ENCODE measurements at regions not wholly inside any gene's neighbourhood (a gene's known extent, or its start where the extent isn't known, plus 50 kb on each side); places are given as distances from the start of the nearest gene placed in this dataset.
A peak's percentile ranks its signal among the peaks of the same experiment; 100 is the strongest.

DNA sequence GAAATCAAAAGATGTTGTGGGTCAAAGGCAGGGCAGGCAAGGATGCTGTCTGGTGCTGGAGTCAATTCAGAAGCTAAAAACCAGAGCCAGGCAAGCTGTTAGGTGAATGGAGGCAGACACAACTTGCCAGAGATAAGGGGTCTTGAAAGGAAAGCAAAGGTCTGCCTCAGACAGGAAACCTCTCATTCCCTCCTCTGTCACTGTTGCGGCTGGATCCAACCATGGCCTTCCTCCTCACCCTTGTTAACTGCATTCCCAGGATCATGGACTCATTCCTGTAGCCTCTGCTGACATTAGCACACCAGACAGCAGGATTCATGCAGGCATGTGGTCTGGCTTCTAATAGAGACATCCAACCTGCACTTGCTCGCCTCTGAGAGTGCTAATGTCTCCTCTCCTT lies 186.7 kb upstream of the HS3ST3A1 start:
- TF ChIP-seq, protein P1, sequence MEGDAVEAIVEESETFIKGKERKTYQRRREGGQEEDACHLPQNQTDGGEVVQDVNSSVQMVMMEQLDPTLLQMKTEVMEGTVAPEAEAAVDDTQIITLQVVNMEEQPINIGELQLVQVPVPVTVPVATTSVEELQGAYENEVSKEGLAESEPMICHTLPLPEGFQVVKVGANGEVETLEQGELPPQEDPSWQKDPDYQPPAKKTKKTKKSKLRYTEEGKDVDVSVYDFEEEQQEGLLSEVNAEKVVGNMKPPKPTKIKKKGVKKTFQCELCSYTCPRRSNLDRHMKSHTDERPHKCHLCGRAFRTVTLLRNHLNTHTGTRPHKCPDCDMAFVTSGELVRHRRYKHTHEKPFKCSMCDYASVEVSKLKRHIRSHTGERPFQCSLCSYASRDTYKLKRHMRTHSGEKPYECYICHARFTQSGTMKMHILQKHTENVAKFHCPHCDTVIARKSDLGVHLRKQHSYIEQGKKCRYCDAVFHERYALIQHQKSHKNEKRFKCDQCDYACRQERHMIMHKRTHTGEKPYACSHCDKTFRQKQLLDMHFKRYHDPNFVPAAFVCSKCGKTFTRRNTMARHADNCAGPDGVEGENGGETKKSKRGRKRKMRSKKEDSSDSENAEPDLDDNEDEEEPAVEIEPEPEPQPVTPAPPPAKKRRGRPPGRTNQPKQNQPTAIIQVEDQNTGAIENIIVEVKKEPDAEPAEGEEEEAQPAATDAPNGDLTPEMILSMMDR (IDR thresholded peaks at IDR 0.05; ENCODE audit: low read length, missing control alignments): no peak
- H3K4me3 ChIP-seq (replicated peaks; ENCODE audit: low read depth, low read length): no peak overlapping the region
- no peak for DNase-seq (ENCODE audit: low read depth)

DNA sequence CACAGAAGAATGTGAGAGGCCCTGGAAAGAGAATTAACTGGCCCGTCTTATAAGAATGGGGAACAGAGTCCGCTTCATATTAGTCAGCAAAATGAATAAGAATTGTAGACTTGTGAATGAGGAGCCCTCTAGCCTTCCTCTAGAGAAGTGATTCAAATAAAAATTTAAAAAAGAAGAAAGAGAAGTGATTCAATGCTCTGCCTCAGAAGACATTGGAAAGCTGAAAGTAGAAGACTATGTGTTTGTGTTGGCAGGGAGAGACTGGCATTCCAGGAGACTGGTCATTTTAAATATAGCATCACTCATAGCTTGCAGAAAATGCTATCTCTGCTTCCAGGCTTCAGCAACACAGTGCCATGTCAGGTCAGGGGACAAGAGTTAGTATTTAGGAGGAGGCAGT lies 190.6 kb upstream of the HS3ST3A1 start:
- peak; percentile 19 for DNase-seq (ENCODE audit: low read depth)
- TF ChIP-seq, protein P1 (IDR thresholded peaks at IDR 0.05; ENCODE audit: low read length, missing control alignments): no peak
- no peak overlapping the region for H3K4me3 ChIP-seq (replicated peaks; ENCODE audit: low read depth, low read length)

DNA sequence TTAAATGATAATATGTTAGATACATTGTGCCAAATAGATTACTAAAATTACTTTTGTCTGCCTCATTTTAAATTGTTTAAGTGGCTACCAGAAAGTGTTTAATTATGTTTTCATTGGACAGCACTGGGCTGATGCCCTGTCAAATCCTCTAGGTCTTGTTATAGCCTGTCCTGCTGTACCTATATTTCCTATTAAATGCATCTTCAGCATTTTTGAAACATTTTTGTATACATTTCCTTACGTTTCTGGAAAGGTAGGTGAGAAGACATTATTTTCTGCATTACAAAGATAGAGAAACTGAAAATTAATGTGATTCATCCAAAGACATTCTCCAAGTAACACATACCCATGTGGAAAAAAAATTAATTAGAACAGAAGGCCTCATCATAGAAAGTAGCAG lies 192.2 kb upstream of the HS3ST3A1 start:
- TF ChIP-seq, protein P1 (IDR thresholded peaks at IDR 0.05; ENCODE audit: low read length, missing control alignments): no peak
- no peak overlapping the region for H3K4me3 ChIP-seq (replicated peaks; ENCODE audit: low read depth, low read length)
- no peak for DNase-seq (ENCODE audit: low read depth)

DNA sequence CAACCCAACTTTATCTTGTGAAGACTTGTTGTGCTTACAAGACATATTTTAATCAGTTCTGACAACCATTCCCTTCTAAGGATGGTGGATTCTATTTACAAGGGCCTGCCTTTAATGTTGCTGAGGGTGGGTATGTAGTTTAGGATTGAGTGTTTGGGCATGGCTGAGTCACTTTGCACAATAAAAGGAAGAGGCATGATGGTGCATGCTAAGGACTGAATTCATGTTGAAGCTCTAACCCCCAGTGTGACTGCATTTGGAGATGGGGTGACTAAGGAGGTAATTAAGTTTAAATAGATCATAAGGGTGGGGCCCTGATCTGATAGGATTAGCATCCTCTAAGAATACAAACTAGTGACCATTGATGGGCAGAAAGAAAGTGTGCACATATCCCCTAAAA lies 196.1 kb upstream of the HS3ST3A1 start:
- no peak overlapping the region for H3K4me3 ChIP-seq (replicated peaks; ENCODE audit: low read depth, low read length)
- DNase-seq (ENCODE audit: low read depth): no peak
- TF ChIP-seq, protein P1 (IDR thresholded peaks at IDR 0.05; ENCODE audit: low read length, missing control alignments): no peak

DNA sequence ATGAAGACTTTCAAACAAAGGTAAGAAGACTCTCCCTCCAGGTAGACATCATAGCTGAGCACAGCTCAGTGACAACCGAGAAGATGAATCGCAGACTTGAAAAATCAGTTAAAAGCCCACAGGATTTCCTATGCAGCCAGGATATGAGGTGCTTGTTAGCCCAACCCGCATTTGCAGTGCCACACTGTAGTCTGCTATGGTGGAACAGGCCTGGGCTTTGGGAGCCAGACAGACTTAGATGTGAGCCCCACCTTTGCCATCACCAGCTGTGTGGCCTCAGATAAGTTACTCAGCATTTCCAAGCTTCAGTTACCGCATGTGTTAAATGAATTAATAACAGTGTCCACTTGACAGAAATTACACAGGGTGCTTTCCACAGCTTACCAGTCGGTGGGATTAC lies 204.4 kb upstream of the HS3ST3A1 start:
- TF ChIP-seq, protein P1 (IDR thresholded peaks at IDR 0.05; ENCODE audit: low read length, missing control alignments): no peak
- DNase-seq (ENCODE audit: low read depth): no peak
- H3K4me3 ChIP-seq (replicated peaks; ENCODE audit: low read depth, low read length): no peak overlapping the region

DNA sequence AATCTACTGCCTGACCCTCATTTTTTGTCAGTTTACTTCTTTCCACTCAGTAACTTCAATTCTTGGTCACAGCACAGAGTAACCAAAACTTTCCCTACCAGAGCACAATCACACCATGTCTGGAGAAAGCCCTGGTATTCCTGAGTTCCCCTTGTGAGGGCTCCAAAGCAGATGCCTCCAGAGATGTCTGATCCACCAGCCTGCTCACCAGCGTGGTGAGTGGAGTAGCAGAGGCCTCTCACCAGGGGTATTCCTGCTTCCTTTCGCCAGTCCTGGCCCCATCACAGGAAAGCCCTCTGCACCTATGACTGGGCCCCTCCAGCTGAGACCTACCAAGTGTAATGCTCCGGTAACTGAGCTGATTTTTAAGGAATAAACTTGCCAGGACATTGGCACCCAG lies 205.4 kb upstream of the HS3ST3A1 start:
- no peak for DNase-seq (ENCODE audit: low read depth)
- H3K4me3 ChIP-seq (replicated peaks; ENCODE audit: low read depth, low read length): no peak overlapping the region
- TF ChIP-seq, protein P1 (IDR thresholded peaks at IDR 0.05; ENCODE audit: low read length, missing control alignments): no peak

DNA sequence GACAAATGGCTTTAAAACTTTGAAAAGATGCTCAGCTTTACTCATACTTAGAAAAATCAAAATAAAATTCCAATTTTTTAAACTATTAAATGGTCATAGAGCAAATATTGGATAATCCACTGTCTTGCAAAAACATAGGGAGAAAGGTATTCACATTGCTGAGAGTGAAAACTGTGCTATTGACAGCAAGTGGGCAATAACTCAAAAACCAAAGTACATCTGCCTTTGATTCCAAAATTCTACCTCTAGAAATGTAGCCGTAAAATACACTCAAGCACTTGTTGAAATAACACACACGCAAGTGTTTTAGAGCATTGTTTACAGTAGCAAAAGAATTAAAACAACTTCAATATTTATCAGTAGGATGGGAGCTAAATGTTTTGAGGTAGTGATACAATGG lies 210.6 kb upstream of the HS3ST3A1 start:
- DNase-seq (ENCODE audit: low read depth): no peak
- TF ChIP-seq, protein P1 (IDR thresholded peaks at IDR 0.05; ENCODE audit: low read length, missing control alignments): no peak
- no peak overlapping the region for H3K4me3 ChIP-seq (replicated peaks; ENCODE audit: low read depth, low read length)
